ENCODE measurements at regions not wholly inside any gene's neighbourhood (a gene's known extent, or its start where the extent isn't known, plus 50 kb on each side); places are given as distances from the start of the nearest gene placed in this dataset.
A peak's percentile ranks its signal among the peaks of the same experiment; 100 is the strongest.
"Not testable (repeated sequence)": the region's sequence is repeated elsewhere in the genome, so short reads cannot be mapped to it uniquely, and the experiment has no call there.

DNA sequence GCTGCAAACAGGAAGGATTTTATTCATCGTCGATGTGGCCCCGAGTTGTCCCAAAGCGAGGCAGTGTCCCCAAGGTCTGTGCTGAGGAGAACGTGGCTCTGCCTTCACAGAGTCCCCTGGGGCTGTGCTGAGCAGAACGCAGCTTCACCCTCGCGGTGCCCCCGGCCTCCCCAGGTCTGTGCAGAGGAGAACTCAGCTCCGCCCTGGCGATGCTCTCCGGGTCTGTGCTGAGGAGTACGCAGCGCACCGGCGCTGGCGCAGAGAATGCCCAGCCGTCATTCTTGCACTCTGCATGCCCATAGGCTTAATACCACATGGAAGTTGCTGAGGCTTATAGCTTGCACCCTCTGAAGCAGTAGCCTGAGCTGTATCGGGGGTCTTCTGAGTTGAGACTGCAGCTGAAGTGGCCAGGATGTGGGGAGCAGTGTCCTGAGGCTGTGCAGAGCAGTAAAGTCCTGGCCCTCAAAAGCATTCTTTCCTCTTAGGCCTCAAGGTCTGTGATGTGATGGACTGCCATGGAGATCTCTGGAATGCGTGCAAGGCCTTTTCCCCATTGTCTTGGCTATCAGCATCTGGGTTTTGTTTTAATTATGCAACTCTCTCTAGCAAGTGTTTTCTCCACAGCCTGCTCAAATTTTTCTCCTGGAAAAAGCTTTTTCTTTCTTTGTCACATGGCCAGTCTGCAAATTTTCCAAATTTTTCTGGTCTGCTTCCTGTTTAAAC is 237.5 kb downstream of the ANKRD30B start:
- not testable (repeated sequence) for H3K27ac ChIP-seq (ENCODE audit: insufficient read depth, low read length, poor library complexity, severe bottlenecking); DNase-seq; H3K4me3 ChIP-seq (ENCODE audit: low read depth, low read length); H3K4me1 Mint-ChIP-seq; H3K4me3 Mint-ChIP-seq; H3K36me3 ChIP-seq (ENCODE audit: control insufficient read depth, insufficient read depth, low read length); H3K27me3 Mint-ChIP-seq; H3K4me1 ChIP-seq (ENCODE audit: control insufficient read depth, insufficient read depth, low read length, poor library complexity, severe bottlenecking); ATAC-seq (ENCODE audit: low read depth in 2 of 2); H3K27me3 ChIP-seq (ENCODE audit: control insufficient read depth, insufficient read depth, low read length); H3K36me3 Mint-ChIP-seq; H3K27ac Mint-ChIP-seq; H3K9me3 ChIP-seq (ENCODE audit: control insufficient read depth in 2 of 2, low read length in 2 of 2); H3K9me3 Mint-ChIP-seq

DNA sequence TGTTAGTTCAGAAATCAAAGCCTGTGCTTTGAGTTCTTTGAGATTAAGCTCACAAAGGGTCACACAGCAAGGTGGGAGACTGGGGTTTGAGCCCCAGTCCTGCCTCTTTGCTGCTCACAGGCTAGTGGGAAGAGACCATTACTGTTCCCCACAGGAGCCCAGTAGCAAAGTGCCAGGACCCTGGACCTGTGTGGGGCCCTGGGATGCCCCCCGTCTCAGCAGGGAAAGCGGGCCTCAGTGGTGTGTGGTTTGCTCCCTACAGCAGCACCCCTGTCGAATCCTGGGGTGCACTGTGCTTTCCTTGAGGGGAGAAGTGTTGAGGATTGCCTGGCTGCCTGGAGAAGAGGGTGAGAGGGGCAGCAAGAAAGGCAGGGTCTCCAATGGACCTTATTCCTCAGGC is 239.4 kb downstream of the ANKRD30B start:
- H3K27me3 Mint-ChIP-seq; H3K27ac Mint-ChIP-seq; H3K27me3 ChIP-seq (ENCODE audit: control insufficient read depth, insufficient read depth, low read length); H3K9me3 Mint-ChIP-seq; H3K4me3 Mint-ChIP-seq; ATAC-seq (ENCODE audit: low read depth in 2 of 2); H3K4me3 ChIP-seq (ENCODE audit: low read depth, low read length); H3K4me1 Mint-ChIP-seq; H3K36me3 ChIP-seq (ENCODE audit: control insufficient read depth, insufficient read depth, low read length); H3K27ac ChIP-seq (ENCODE audit: insufficient read depth, low read length, poor library complexity, severe bottlenecking); H3K4me1 ChIP-seq (ENCODE audit: control insufficient read depth, insufficient read depth, low read length, poor library complexity, severe bottlenecking); H3K36me3 Mint-ChIP-seq; DNase-seq; H3K9me3 ChIP-seq (ENCODE audit: control insufficient read depth in 2 of 2, low read length in 2 of 2): not testable (repeated sequence)

DNA sequence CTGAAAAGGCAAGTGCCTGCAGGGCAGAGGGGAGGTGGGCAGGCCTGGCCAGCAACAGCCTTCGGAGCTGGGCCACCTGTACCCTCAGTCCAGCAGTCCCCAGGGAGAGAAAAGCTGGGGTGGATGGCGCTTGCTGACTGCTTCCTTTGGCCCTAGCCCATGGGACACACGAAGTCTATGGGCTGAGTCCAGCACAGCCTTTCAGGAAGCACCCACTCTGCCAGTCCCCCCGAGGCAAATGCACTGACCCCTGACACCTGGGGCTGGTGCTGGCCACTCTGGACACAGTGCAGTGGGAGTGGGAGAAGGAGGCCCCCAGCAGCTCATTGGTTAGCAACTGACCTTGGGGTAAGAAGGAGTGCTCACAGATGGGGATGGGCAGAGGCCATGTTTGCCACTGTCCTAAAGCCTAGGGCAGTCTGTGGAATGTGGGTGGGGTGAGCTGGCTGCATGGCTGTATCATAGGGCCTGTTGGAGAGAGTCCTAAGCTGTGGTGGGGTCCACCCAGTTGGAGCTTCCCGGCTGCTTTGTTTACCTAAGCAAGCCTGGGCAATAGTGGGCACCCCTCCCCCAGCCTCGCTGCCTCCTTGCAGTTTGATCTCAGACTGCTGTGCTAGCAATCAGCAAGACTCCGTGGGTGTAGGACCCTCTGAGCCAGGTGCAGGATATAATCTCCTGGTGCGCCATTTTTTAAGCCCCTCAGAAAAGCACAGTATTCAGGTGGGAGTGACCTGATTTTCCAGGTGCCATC is 240.2 kb downstream of the ANKRD30B start:
- not testable (repeated sequence) for H3K36me3 Mint-ChIP-seq

GRCh38 chr18:14989569-14989968 is 241.6 kb downstream of the ANKRD30B start:
- not testable (repeated sequence) for H3K9me3 Mint-ChIP-seq; H3K36me3 ChIP-seq (ENCODE audit: control insufficient read depth, insufficient read depth, low read length); H3K4me1 ChIP-seq (ENCODE audit: control insufficient read depth, insufficient read depth, low read length, poor library complexity, severe bottlenecking); H3K9me3 ChIP-seq (ENCODE audit: control insufficient read depth in 2 of 2, low read length in 2 of 2); H3K4me3 ChIP-seq (ENCODE audit: low read depth, low read length); H3K27me3 ChIP-seq (ENCODE audit: control insufficient read depth, insufficient read depth, low read length); H3K4me1 Mint-ChIP-seq; H3K36me3 Mint-ChIP-seq; ATAC-seq (ENCODE audit: low read depth in 2 of 2); H3K4me3 Mint-ChIP-seq; DNase-seq; H3K27ac Mint-ChIP-seq; H3K27ac ChIP-seq (ENCODE audit: insufficient read depth, low read length, poor library complexity, severe bottlenecking); H3K27me3 Mint-ChIP-seq

More for the DNA sequence above, 240.2 kb downstream of the ANKRD30B start:
- H3K4me3 ChIP-seq (ENCODE audit: low read depth, low read length); H3K27ac ChIP-seq (ENCODE audit: insufficient read depth, low read length, poor library complexity, severe bottlenecking); H3K4me3 Mint-ChIP-seq; ATAC-seq (ENCODE audit: low read depth in 2 of 2); H3K9me3 ChIP-seq (ENCODE audit: control insufficient read depth in 2 of 2, low read length in 2 of 2); H3K36me3 ChIP-seq (ENCODE audit: control insufficient read depth, insufficient read depth, low read length); H3K4me1 ChIP-seq (ENCODE audit: control insufficient read depth, insufficient read depth, low read length, poor library complexity, severe bottlenecking); H3K27me3 ChIP-seq (ENCODE audit: control insufficient read depth, insufficient read depth, low read length); H3K4me1 Mint-ChIP-seq; H3K27me3 Mint-ChIP-seq; DNase-seq; H3K9me3 Mint-ChIP-seq: not testable (repeated sequence)
- H3K27ac Mint-ChIP-seq: peak overlapping the region in 1 of 3 donors; percentile 60

DNA sequence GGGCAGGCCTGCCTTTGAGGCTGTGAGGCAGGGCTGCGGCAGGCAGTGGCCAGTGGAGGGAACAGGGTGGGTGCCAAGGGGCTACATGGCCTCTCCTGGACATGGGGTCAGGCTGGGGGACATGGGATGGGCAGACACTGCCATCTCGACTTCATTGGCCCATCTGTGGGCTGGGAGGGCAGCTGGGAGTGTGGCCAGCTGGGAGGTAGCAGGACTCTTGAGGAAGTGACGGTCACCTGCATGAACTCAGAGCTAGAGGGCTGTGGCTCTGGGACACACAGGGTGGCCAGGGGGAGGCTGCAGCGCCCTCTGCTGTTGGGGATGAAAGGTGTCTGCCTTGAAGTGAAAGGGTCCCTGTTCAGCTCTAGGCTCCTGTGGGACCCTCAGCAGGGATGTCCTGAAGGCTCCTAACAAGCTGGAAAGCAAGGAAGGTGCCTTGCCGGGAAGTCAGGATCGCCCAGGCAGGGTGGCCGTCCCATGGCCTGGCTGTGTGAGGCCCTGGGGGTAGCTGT is 244.0 kb downstream of the ANKRD30B start:
- not testable (repeated sequence) for H3K27me3 Mint-ChIP-seq; H3K4me3 Mint-ChIP-seq; H3K4me1 ChIP-seq (ENCODE audit: control insufficient read depth, insufficient read depth, low read length, poor library complexity, severe bottlenecking); H3K9me3 Mint-ChIP-seq; H3K27ac ChIP-seq (ENCODE audit: insufficient read depth, low read length, poor library complexity, severe bottlenecking); ATAC-seq (ENCODE audit: low read depth in 2 of 2); DNase-seq; H3K4me3 ChIP-seq (ENCODE audit: low read depth, low read length); H3K9me3 ChIP-seq (ENCODE audit: control insufficient read depth in 2 of 2, low read length in 2 of 2); H3K4me1 Mint-ChIP-seq; H3K36me3 Mint-ChIP-seq; H3K36me3 ChIP-seq (ENCODE audit: control insufficient read depth, insufficient read depth, low read length); H3K27ac Mint-ChIP-seq; H3K27me3 ChIP-seq (ENCODE audit: control insufficient read depth, insufficient read depth, low read length)

DNA sequence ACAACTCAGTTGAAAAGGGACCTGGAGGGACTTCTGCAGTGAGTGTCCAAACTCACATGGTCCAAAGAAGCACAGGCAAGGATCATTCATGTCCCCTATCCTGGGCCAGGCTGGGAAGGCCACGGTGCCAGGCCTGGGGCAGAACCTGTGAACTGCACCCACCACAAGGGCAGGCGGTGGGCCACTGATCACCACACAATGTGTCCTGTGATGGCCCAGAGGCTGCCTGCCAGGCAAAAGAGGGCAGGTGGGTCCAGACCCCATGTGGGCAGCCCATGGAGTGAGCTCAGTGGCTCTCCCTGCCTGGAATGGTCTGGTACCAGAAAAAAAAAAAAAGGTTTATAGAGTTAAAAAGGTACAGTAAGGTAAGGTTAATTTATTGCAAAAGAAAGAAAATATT is 244.8 kb downstream of the ANKRD30B start:
- H3K36me3 ChIP-seq (ENCODE audit: control insufficient read depth, insufficient read depth, low read length); H3K9me3 ChIP-seq (ENCODE audit: control insufficient read depth in 2 of 2, low read length in 2 of 2); H3K9me3 Mint-ChIP-seq; H3K4me3 Mint-ChIP-seq; DNase-seq; ATAC-seq (ENCODE audit: low read depth in 2 of 2); H3K27ac ChIP-seq (ENCODE audit: insufficient read depth, low read length, poor library complexity, severe bottlenecking); H3K4me1 ChIP-seq (ENCODE audit: control insufficient read depth, insufficient read depth, low read length, poor library complexity, severe bottlenecking); H3K27me3 Mint-ChIP-seq; H3K4me3 ChIP-seq (ENCODE audit: low read depth, low read length); H3K27me3 ChIP-seq (ENCODE audit: control insufficient read depth, insufficient read depth, low read length); H3K27ac Mint-ChIP-seq; H3K36me3 Mint-ChIP-seq; H3K4me1 Mint-ChIP-seq: not testable (repeated sequence)

- H3K4me1 Mint-ChIP-seq; H3K4me3 ChIP-seq (ENCODE audit: low read depth, low read length); H3K27me3 ChIP-seq (ENCODE audit: control insufficient read depth, insufficient read depth, low read length); H3K27me3 Mint-ChIP-seq; H3K36me3 ChIP-seq (ENCODE audit: control insufficient read depth, insufficient read depth, low read length); H3K4me1 ChIP-seq (ENCODE audit: control insufficient read depth, insufficient read depth, low read length, poor library complexity, severe bottlenecking); H3K27ac ChIP-seq (ENCODE audit: insufficient read depth, low read length, poor library complexity, severe bottlenecking); H3K9me3 ChIP-seq (ENCODE audit: control insufficient read depth in 2 of 2, low read length in 2 of 2); ATAC-seq (ENCODE audit: low read depth in 2 of 2); H3K4me3 Mint-ChIP-seq; DNase-seq; H3K36me3 Mint-ChIP-seq; H3K27ac Mint-ChIP-seq; H3K9me3 Mint-ChIP-seq: not testable (repeated sequence)
Measured at GRCh38 chr18:14995023-14995422, 247.1 kb downstream of the ANKRD30B start.

- Histone ChIP-seq H3K4me1 (ENCODE audit: control insufficient read depth, insufficient read depth, low read length, poor library complexity, severe bottlenecking) (no peaks in the 10 kb centered on the region), H3K9me3 (ENCODE audit: control insufficient read depth in 2 of 2, low read length in 2 of 2) (no peaks in the 10 kb centered on the region), H3K27me3 (ENCODE audit: control insufficient read depth, insufficient read depth, low read length) (no peaks in the 10 kb centered on the region), H3K36me3 (ENCODE audit: control insufficient read depth, insufficient read depth, low read length) (no peaks in the 10 kb centered on the region), H3K27ac (ENCODE audit: insufficient read depth, low read length, poor library complexity, severe bottlenecking) (no peak overlapping the region), H3K4me3 (ENCODE audit: low read depth, low read length) (no peak overlapping the region)
- H3K9me3 Mint-ChIP-seq: peaks cover 0 to 4% (median 0%) of the 10 kb centered on the region in 7 donors
- no peak overlapping the region for H3K27ac Mint-ChIP-seq
- DNase-seq (no peak), ATAC-seq (ENCODE audit: low read depth in 2 of 2) (no peak)
- no peaks in the 10 kb centered on the region for H3K27me3 Mint-ChIP-seq
- peaks cover 0 to 1% (median 0%) of the 10 kb centered on the region in 4 donors for H3K4me1 Mint-ChIP-seq
- no peak overlapping the region for H3K4me3 Mint-ChIP-seq
- no peaks in the 10 kb centered on the region for H3K36me3 Mint-ChIP-seq
Measured at GRCh38 chr18:14997357-14997756, 249.4 kb downstream of the ANKRD30B start.

Data from CD4-positive, CD25-positive, alpha-beta regulatory T cell (primary cell).